GM12891 (cell line): ENCODE measurements at regions not wholly inside any gene's neighbourhood (a gene's known extent, or its start where the extent isn't known, plus 50 kb on each side); places are given as distances from the start of the nearest gene placed in this dataset.

ENCODE experiments used
- PAX5 ChIP-seq: IDR thresholded peaks from 2 replicates; pipeline ENCODE4 v1.6.1; 2011; ENCODE audit warnings: low read length, moderate library complexity, mild to moderate bottlenecking; ENCODE audit not compliant: insufficient read depth, severe bottlenecking
- POLR2A ChIP-seq: IDR thresholded peaks from 2 replicates; pipeline ENCODE4 v1.6.1; 2011; ENCODE audit warnings: low read depth, low read length, control low read depth
- POLR2AphosphoS5 ChIP-seq: IDR thresholded peaks from 2 replicates; pipeline ENCODE4 v1.6.1; 2011; ENCODE audit warnings: low read depth, low read length, control low read depth
- POU2F2 ChIP-seq: IDR thresholded peaks from 2 replicates; pipeline ENCODE4 v1.6.1; 2011; ENCODE audit warnings: low read depth, mild to moderate bottlenecking, control low read depth, low read length, moderate library complexity
- SPI1 ChIP-seq: IDR thresholded peaks from 2 replicates; pipeline ENCODE4 v1.6.1; 2011; ENCODE audit warnings: low read depth, low read length, control low read depth
- TAF1 ChIP-seq: IDR thresholded peaks from 2 replicates; pipeline ENCODE4 v1.6.1; 2011; ENCODE audit warnings: low read depth, low read length, control low read depth

DNA sequence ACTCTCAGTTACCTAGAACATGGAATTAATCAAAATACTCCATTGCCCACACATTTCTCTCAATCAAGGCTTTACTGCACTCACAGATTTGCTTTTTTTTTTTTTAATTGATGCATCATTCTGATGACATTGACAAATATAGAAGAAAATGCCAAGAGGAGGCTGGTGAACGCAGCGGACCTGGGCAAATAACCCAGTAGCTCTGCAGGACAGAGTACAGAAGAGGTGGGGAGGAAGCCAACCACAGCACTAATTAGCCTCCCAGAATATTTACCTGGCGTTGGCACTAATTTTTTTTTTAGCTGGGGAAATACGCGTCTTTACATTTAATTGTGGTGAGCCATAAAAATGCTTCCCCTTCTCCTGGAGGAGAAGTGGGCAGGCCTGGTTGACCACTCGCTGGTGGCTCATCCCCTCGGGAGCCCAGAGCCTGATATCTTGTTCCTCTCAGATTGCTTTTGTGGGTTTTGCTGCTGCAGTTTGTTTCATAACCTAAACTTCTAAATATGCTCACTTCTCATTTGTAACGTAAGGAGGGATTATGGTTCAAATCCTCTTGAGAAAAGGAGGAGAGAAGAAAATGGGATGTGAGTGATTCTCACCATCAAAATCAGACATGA is 165.8 kb upstream of the EPB41L3 start:
- no peak for TF ChIP-seq POLR2A
- TF ChIP-seq POLR2AphosphoS5 = no peak
- TF ChIP-seq TAF1 = no peak
- no peak for TF ChIP-seq POU2F2
- TF ChIP-seq SPI1 = no peak
- TF ChIP-seq PAX5 = no peak
